Fibroblast of upper back skin (primary cell): ENCODE measurements at regions not wholly inside any gene's neighbourhood (a gene's known extent, or its start where the extent isn't known, plus 50 kb on each side); places are given as distances from the start of the nearest gene placed in this dataset.

Source experiments
- DNase-seq: peaks from one replicate; pipeline ENCODE4 v3.0.0-alpha.2; 2013

GRCh38 chr10:30256084-30256483, 93.0 kb downstream of the MTPAP start:
- no peak for DNase-seq

GRCh38 chr10:30254926-30255325, 94.2 kb downstream of the MTPAP start:
- peak; percentile 66 for DNase-seq

GRCh38 chr10:30248728-30249127, 100.3 kb downstream of the MTPAP start:
- DNase-seq = no peak

- DNase-seq = no peak
Observed at GRCh38 chr10:30247704-30248103, 101.4 kb downstream of the MTPAP start.

- DNase-seq = no peak
Observed at GRCh38 chr10:30241422-30242110, 107.5 kb downstream of the MTPAP start.

GRCh38 chr10:30238836-30239235, 110.2 kb downstream of the MTPAP start:
- no peak for DNase-seq

- DNase-seq = peak; percentile 24
Observed at GRCh38 chr10:30233186-30233959, 115.7 kb downstream of the MTPAP start.

GRCh38 chr10:30231709-30232108, 117.4 kb downstream of the MTPAP start:
- no peak for DNase-seq

- no peak for DNase-seq
Observed at GRCh38 chr10:30231071-30231652, 117.9 kb downstream of the MTPAP start.

GRCh38 chr10:30229536-30229935, 119.5 kb downstream of the MTPAP start:
- DNase-seq = no peak

GRCh38 chr10:30228417-30229036, 120.6 kb downstream of the MTPAP start:
- no peak for DNase-seq

- DNase-seq = no peak
Observed at GRCh38 chr10:30227481-30227880, 121.6 kb downstream of the MTPAP start.

- DNase-seq = peak; percentile 55
Observed at GRCh38 chr10:30219971-30220751, 128.9 kb downstream of the MTPAP start.

- no peak for DNase-seq
Observed at GRCh38 chr10:30216821-30217220, 132.3 kb downstream of the MTPAP start.

GRCh38 chr10:30215623-30216022, 133.5 kb downstream of the MTPAP start:
- DNase-seq = peak; percentile 43

GRCh38 chr10:30215141-30215540, 133.9 kb downstream of the MTPAP start:
- peak; percentile 55 for DNase-seq

GRCh38 chr10:30210296-30210695, 138.8 kb downstream of the MTPAP start:
- no peak for DNase-seq

- no peak for DNase-seq
Observed at GRCh38 chr10:30208330-30208729, 140.7 kb downstream of the MTPAP start.

GRCh38 chr10:30207485-30208052, 141.5 kb downstream of the MTPAP start:
- peak; percentile 21 for DNase-seq

- DNase-seq = no peak
Observed at GRCh38 chr10:30200017-30200415, 140.6 kb upstream of the JCAD start.

GRCh38 chr10:30199376-30200016, 140.1 kb upstream of the JCAD start:
- DNase-seq = no peak

GRCh38 chr10:30197186-30197585, 137.8 kb upstream of the JCAD start:
- DNase-seq = no peak
